ENCODE measurements at regions not wholly inside any gene's neighbourhood (a gene's known extent, or its start where the extent isn't known, plus 50 kb on each side); places are given as distances from the start of the nearest gene placed in this dataset.

DNA sequence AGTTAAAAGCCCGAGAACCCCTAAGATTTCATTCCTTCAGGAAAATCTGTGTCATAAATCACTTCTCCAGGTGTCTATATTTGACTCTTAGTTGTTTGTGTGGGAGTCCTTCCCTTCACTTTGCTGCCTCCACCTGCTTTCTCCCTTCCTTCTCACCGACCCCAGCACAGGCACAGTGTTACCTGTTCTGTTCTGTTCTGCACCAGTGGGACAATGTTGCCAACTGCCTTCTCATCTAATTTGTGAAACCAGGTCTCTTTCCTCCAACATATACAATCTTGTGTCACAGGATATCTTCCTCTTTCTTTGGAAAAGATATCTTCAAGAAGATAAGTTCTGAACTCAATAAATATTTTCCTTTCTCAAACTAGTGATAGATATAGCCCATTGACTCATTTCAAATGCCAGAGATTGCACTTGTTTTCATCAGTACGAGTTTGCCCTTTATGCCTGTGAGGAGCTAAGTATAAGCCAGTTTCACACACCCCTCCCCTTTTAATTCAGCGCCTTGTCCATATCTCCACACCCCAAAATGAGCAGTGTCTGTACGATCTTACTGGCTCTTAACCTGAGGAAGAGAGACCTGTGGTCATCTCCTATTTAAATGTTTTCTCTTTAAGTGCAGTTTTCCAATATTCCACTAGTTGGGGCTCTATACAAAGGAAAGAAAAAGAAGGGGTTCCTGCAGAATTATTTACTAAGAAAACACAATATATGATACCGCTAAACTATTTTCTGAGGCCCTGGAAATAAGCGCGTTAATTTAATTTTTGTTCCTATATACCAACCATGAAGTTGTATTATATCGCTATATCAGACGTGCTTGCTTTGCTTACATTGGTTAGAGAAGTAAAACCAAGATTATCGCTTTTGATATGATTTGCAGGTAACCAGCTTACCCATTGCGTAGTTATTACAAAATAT lies 81.6 kb upstream of the PREP start (continued):
- TF ChIP-seq, protein P1, sequence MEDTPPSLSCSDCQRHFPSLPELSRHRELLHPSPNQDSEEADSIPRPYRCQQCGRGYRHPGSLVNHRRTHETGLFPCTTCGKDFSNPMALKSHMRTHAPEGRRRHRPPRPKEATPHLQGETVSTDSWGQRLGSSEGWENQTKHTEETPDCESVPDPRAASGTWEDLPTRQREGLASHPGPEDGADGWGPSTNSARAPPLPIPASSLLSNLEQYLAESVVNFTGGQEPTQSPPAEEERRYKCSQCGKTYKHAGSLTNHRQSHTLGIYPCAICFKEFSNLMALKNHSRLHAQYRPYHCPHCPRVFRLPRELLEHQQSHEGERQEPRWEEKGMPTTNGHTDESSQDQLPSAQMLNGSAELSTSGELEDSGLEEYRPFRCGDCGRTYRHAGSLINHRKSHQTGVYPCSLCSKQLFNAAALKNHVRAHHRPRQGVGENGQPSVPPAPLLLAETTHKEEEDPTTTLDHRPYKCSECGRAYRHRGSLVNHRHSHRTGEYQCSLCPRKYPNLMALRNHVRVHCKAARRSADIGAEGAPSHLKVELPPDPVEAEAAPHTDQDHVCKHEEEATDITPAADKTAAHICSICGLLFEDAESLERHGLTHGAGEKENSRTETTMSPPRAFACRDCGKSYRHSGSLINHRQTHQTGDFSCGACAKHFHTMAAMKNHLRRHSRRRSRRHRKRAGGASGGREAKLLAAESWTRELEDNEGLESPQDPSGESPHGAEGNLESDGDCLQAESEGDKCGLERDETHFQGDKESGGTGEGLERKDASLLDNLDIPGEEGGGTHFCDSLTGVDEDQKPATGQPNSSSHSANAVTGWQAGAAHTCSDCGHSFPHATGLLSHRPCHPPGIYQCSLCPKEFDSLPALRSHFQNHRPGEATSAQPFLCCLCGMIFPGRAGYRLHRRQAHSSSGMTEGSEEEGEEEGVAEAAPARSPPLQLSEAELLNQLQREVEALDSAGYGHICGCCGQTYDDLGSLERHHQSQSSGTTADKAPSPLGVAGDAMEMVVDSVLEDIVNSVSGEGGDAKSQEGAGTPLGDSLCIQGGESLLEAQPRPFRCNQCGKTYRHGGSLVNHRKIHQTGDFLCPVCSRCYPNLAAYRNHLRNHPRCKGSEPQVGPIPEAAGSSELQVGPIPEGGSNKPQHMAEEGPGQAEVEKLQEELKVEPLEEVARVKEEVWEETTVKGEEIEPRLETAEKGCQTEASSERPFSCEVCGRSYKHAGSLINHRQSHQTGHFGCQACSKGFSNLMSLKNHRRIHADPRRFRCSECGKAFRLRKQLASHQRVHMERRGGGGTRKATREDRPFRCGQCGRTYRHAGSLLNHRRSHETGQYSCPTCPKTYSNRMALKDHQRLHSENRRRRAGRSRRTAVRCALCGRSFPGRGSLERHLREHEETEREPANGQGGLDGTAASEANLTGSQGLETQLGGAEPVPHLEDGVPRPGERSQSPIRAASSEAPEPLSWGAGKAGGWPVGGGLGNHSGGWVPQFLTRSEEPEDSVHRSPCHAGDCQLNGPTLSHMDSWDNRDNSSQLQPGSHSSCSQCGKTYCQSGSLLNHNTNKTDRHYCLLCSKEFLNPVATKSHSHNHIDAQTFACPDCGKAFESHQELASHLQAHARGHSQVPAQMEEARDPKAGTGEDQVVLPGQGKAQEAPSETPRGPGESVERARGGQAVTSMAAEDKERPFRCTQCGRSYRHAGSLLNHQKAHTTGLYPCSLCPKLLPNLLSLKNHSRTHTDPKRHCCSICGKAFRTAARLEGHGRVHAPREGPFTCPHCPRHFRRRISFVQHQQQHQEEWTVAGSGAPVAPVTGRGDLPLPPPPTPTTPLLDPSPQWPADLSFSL (CRISPR knock-in tag; IDR thresholded peaks at IDR 0.05), result no peak
- TF ChIP-seq RAD21 (CRISPR knock-in tag; IDR thresholded peaks at IDR 0.05) (peak; percentile 25; the same call in 1 of the 2 replicates), SMC3 (IDR thresholded peaks at IDR 0.05; ENCODE audit: low read length) (peak; percentile 63), BORCS8-MEF2B (CRISPR knock-in tag; IDR thresholded peaks at IDR 0.05) (no peak), RELA (CRISPR knock-in tag; IDR thresholded peaks at IDR 0.05) (no peak), ZIK1 (CRISPR knock-in tag; IDR thresholded peaks at IDR 0.05; ENCODE audit: borderline replicate concordance, low read depth) (no peak), STAG1 (CRISPR knock-in tag; IDR thresholded peaks at IDR 0.05) (peak; percentile 70), ZNF605 (CRISPR knock-in tag; IDR thresholded peaks at IDR 0.05) (no peak), ZNF547 (CRISPR knock-in tag; IDR thresholded peaks at IDR 0.05) (no peak), MAZ (IDR thresholded peaks at IDR 0.05; ENCODE audit: borderline replicate concordance, low read depth, low read length) (no peak), MAZ (CRISPR knock-in tag; IDR thresholded peaks at IDR 0.05; ENCODE audit: low read depth) (no peak), ZNF816 (CRISPR knock-in tag; IDR thresholded peaks at IDR 0.05; ENCODE audit: borderline replicate concordance) (no peak)
- TF ChIP-seq, protein P2, sequence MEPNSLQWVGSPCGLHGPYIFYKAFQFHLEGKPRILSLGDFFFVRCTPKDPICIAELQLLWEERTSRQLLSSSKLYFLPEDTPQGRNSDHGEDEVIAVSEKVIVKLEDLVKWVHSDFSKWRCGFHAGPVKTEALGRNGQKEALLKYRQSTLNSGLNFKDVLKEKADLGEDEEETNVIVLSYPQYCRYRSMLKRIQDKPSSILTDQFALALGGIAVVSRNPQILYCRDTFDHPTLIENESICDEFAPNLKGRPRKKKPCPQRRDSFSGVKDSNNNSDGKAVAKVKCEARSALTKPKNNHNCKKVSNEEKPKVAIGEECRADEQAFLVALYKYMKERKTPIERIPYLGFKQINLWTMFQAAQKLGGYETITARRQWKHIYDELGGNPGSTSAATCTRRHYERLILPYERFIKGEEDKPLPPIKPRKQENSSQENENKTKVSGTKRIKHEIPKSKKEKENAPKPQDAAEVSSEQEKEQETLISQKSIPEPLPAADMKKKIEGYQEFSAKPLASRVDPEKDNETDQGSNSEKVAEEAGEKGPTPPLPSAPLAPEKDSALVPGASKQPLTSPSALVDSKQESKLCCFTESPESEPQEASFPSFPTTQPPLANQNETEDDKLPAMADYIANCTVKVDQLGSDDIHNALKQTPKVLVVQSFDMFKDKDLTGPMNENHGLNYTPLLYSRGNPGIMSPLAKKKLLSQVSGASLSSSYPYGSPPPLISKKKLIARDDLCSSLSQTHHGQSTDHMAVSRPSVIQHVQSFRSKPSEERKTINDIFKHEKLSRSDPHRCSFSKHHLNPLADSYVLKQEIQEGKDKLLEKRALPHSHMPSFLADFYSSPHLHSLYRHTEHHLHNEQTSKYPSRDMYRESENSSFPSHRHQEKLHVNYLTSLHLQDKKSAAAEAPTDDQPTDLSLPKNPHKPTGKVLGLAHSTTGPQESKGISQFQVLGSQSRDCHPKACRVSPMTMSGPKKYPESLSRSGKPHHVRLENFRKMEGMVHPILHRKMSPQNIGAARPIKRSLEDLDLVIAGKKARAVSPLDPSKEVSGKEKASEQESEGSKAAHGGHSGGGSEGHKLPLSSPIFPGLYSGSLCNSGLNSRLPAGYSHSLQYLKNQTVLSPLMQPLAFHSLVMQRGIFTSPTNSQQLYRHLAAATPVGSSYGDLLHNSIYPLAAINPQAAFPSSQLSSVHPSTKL (CRISPR knock-in tag; IDR thresholded peaks at IDR 0.05), result no peak
